Common myeloid progenitor, CD34-positive (primary cell): ENCODE measurements at regions not wholly inside any gene's neighbourhood (a gene's known extent, or its start where the extent isn't known, plus 50 kb on each side); places are given as distances from the start of the nearest gene placed in this dataset.

ENCODE experiments used
- CTCF ChIA-PET: fragments of 350-600 bp; sonication (Branson Sonifier 250); formaldehyde crosslinking; loops from one replicate; lab custom pipeline; 2021; ENCODE audit warnings: antibody characterized with exemption; lab: Charles Lee
- POLR2A ChIA-PET: fragments of 350-600 bp; sonication (Branson Sonifier 250); formaldehyde crosslinking; loops from one replicate; lab custom pipeline; 2021; ENCODE audit warnings: antibody characterized with exemption; lab: Charles Lee
- DNase-seq, 3 donors: peaks; one replicate each; pipeline versions ENCODE4 v3.0.0 to v3.0.0-alpha.2; 2013
- H3K27ac ChIP-seq, 2 experiments: 1 replicate in 1 of 2; 2 replicates in 1 of 2; pipeline ENCODE4 v1.7.0; 2013; ENCODE audit warnings: inconsistent platforms in 2 of 2, low read length in 2 of 2, mild to moderate bottlenecking in 2 of 2, low read depth in 1 of 2, moderate library complexity in 1 of 2; ENCODE audit not compliant: severe bottlenecking in 2 of 2, insufficient read depth in 1 of 2, poor library complexity in 1 of 2
- H3K27me3 ChIP-seq, 5 experiments: replicated peaks in 2 of 5; 1 replicate in 3 of 5; 2 replicates in 2 of 5; pipeline versions ENCODE4 v1.6.1 to v1.7.0; 2013; ENCODE audit warnings: low read length in 4 of 5, mild to moderate bottlenecking in 2 of 5, moderate library complexity in 2 of 5, inconsistent platforms in 1 of 5; ENCODE audit not compliant: insufficient read depth in 5 of 5, control insufficient read depth in 4 of 5
- H3K36me3 ChIP-seq, 4 experiments: 1 replicate in 2 of 4; 2 replicates in 2 of 4; pipeline versions ENCODE4 v1.6.1 to v1.7.0; 2013; ENCODE audit warnings: low read length in 3 of 4, control low read depth in 1 of 4, mild to moderate bottlenecking in 1 of 4; ENCODE audit not compliant: control insufficient read depth in 4 of 4, insufficient read depth in 4 of 4
- H3K4me1 ChIP-seq, 4 experiments: 1 replicate in 3 of 4; 2 replicates in 1 of 4; pipeline versions ENCODE4 v1.6.1 to v1.7.1; 2013; ENCODE audit warnings: low read length in 3 of 4, mild to moderate bottlenecking in 3 of 4, control low read depth in 1 of 4, inconsistent platforms in 1 of 4, moderate library complexity in 1 of 4; ENCODE audit not compliant: control insufficient read depth in 4 of 4, insufficient read depth in 4 of 4; ENCODE audit errors: control extremely low read depth in 1 of 4
- H3K4me3 ChIP-seq, 7 experiments: 1 replicate in 4 of 7; 2 replicates in 3 of 7; pipeline versions ENCODE4 v1.5.1 to v1.7.0; 2013; ENCODE audit warnings: mild to moderate bottlenecking in 7 of 7, low read length in 6 of 7, moderate library complexity in 6 of 7, inconsistent platforms in 2 of 7, low read depth in 2 of 7, control low read depth in 1 of 7; ENCODE audit not compliant: insufficient read depth in 4 of 7, control insufficient read depth in 1 of 7; ENCODE audit errors: extremely low read depth in 1 of 7
- H3K9me3 ChIP-seq, 5 experiments: 1 replicate in 4 of 5; 2 replicates in 1 of 5; pipeline versions ENCODE4 v1.6.1 to v1.7.1; 2013; ENCODE audit warnings: low read length in 4 of 5, mild to moderate bottlenecking in 2 of 5, inconsistent platforms in 1 of 5, low read depth in 1 of 5, moderate library complexity in 1 of 5; ENCODE audit not compliant: control insufficient read depth in 4 of 5, insufficient read depth in 2 of 5; ENCODE audit errors: control extremely low read depth in 1 of 5
- WGBS: methylation state at CpG from one replicate; pipeline ENCODE4 v1.1.5; 2013; ENCODE audit not compliant: insufficient coverage; 5-methylcytosine and 5-hydroxymethylcytosine counted together

- Histone ChIP-seq H3K4me3 (no peak overlapping the region), H3K9me3 (no peaks in the 10 kb centered on the region), H3K36me3 (no peaks in the 10 kb centered on the region), H3K27ac (no peak overlapping the region), H3K27me3 (peaks cover 0 to 1% (median 0%) of the 10 kb centered on the region in 5 experiments), H3K4me1 (no peaks in the 10 kb centered on the region)
- POLR2A ChIA-PET: no interaction called here
- WGBS: 96% methylated on average over 10 of the region's 10 CpGs
- DNase-seq: no peak
- CTCF ChIA-PET: no interaction called here
Observed at GRCh38 chr11:104339380-104339831, 175.5 kb upstream of the PDGFD start.

- no peak for DNase-seq
Observed at GRCh38 chr11:104338186-104338585, 174.2 kb upstream of the PDGFD start.

DNA sequence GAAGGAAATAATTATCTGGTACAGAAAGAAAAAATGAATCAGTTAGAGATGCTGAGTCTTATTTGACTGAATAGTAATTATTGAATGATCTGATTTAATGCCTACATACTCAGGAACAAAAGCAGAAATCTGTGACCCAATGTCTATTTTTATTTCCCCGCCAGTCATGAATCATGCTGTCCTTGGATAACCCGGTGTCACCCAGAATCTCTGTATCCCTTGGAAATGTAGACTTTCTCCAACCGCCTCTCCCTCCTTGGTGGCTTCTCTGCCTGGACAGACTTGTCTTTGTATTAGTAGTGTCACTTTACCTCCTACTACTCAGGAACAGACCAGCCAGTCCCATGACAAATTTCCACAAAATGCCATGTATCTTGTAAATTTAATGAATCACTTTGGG lies 173.3 kb upstream of the PDGFD start:
- H3K9me3 ChIP-seq: no peaks in the 10 kb centered on the region
- H3K36me3 ChIP-seq: no peaks in the 10 kb centered on the region
- DNase-seq: no peak
- POLR2A ChIA-PET: no interaction called here
- peaks cover 0 to 1% (median 0%) of the 10 kb centered on the region in 5 experiments for H3K27me3 ChIP-seq
- H3K27ac ChIP-seq: no peak overlapping the region
- CTCF ChIA-PET: no interaction called here
- no peak overlapping the region for H3K4me3 ChIP-seq
- WGBS: 100% methylated on average over 2 of the region's 3 CpGs
- H3K4me1 ChIP-seq: no peaks in the 10 kb centered on the region

More at GRCh38 chr11:104338186-104338585, 174.2 kb upstream of the PDGFD start:
- Histone ChIP-seq H3K4me1 (no peaks in the 10 kb centered on the region), H3K36me3 (no peaks in the 10 kb centered on the region), H3K9me3 (no peaks in the 10 kb centered on the region), H3K4me3 (no peak overlapping the region), H3K27ac (no peak overlapping the region), H3K27me3 (peaks cover 0 to 1% (median 0%) of the 10 kb centered on the region in 5 experiments)
- POLR2A ChIA-PET: no interaction called here
- CTCF ChIA-PET: no interaction called here
- WGBS: 83% methylated on average over 1 of the region's 1 CpG

GRCh38 chr11:104333977-104334376 lies 170.0 kb upstream of the PDGFD start:
- no peak overlapping the region for H3K27ac ChIP-seq
- no peaks in the 10 kb centered on the region for H3K36me3 ChIP-seq
- CTCF ChIA-PET: no interaction called here
- POLR2A ChIA-PET: no interaction called here
- WGBS: no CpG with 5 or more reads among the region's 4 CpGs
- no peaks in the 10 kb centered on the region for H3K27me3 ChIP-seq
- peak in 2 of 3 donors; percentile 19 to 24 for DNase-seq
- no peak overlapping the region for H3K4me3 ChIP-seq
- H3K4me1 ChIP-seq: no peaks in the 10 kb centered on the region
- H3K9me3 ChIP-seq: no peaks in the 10 kb centered on the region

GRCh38 chr11:104332110-104332509 lies 168.2 kb upstream of the PDGFD start:
- WGBS: 80% methylated on average over 3 of the region's 4 CpGs
- Histone ChIP-seq H3K36me3 (no peaks in the 10 kb centered on the region), H3K9me3 (no peaks in the 10 kb centered on the region), H3K27ac (no peak overlapping the region), H3K27me3 (no peaks in the 10 kb centered on the region), H3K4me1 (no peaks in the 10 kb centered on the region), H3K4me3 (no peak overlapping the region)
- DNase-seq: peak in 1 of 3 donors; percentile 17
- ChIA-PET CTCF (no interaction called here), POLR2A (no interaction called here)

- H3K9me3 ChIP-seq: no peaks in the 10 kb centered on the region
- no peak overlapping the region for H3K4me3 ChIP-seq
- DNase-seq: no peak
- 86% methylated on average over 1 of the region's 2 CpGs for WGBS
- ChIA-PET POLR2A (no interaction called here), CTCF (no interaction called here)
- no peaks in the 10 kb centered on the region for H3K27me3 ChIP-seq
- no peak overlapping the region for H3K27ac ChIP-seq
- H3K36me3 ChIP-seq: no peaks in the 10 kb centered on the region
- H3K4me1 ChIP-seq: no peaks in the 10 kb centered on the region
Observed at GRCh38 chr11:104329078-104329665, 165.2 kb upstream of the PDGFD start.

- Histone ChIP-seq H3K4me1 (no peaks in the 10 kb centered on the region), H3K36me3 (no peaks in the 10 kb centered on the region), H3K27me3 (no peaks in the 10 kb centered on the region), H3K4me3 (no peak overlapping the region), H3K9me3 (no peaks in the 10 kb centered on the region), H3K27ac (no peak overlapping the region)
- WGBS: 95% methylated on average over 2 of the region's 4 CpGs
- POLR2A ChIA-PET: no interaction called here
- CTCF ChIA-PET: no interaction called here
- no peak for DNase-seq
Observed at GRCh38 chr11:104328512-104328907, 164.6 kb upstream of the PDGFD start.
